Progenitor cell of endocrine pancreas (in vitro differentiated cells): ENCODE measurements at regions not wholly inside any gene's neighbourhood (a gene's known extent, or its start where the extent isn't known, plus 50 kb on each side); places are given as distances from the start of the nearest gene placed in this dataset.
"Not testable (repeated sequence)": the region's sequence is repeated elsewhere in the genome, so short reads cannot be mapped to it uniquely, and the experiment has no call there.

Experiments used
- DNase-seq: peaks from one replicate; pipeline ENCODE4 v3.0.0; 2021; ENCODE audit warnings: low spot score; ENCODE audit not compliant: unreplicated experiment
- H3K27ac Mint-ChIP-seq: 2 replicates; pipeline ENCODE4 v1.8.0; 2021; ENCODE audit warnings: mild to moderate bottlenecking, moderate library complexity, mixed read lengths
- H3K27me3 Mint-ChIP-seq: 2 replicates; pipeline ENCODE4 v1.8.0; 2021; ENCODE audit warnings: mixed read lengths
- H3K36me3 Mint-ChIP-seq: 2 replicates; pipeline ENCODE4 v1.8.0; 2022; ENCODE audit warnings: mixed read lengths; ENCODE audit not compliant: insufficient read depth
- H3K4me1 Mint-ChIP-seq: 2 replicates; pipeline ENCODE4 v1.8.0; 2021; ENCODE audit warnings: low read depth, mixed read lengths
- H3K4me3 Mint-ChIP-seq: 2 replicates; pipeline ENCODE4 v1.8.0; 2021; ENCODE audit warnings: low read depth, mild to moderate bottlenecking, moderate library complexity, mixed read lengths
- H3K9me3 Mint-ChIP-seq: 2 replicates; pipeline ENCODE4 v1.8.0; 2021; ENCODE audit warnings: low read depth, mixed read lengths
- TF ChIP-seq, protein P1 (sequence below): fragments of 200-600 bp; sonication (generic); IDR thresholded peaks from one replicate; pipeline ENCODE4 v1.5.0; 2021; ENCODE audit warnings: antibody characterized with exemption, mild to moderate bottlenecking; ENCODE audit not compliant: unreplicated experiment

- Mint-ChIP-seq H3K27ac (no peak overlapping the region), H3K9me3 (no peaks in the 10 kb centered on the region), H3K36me3 (no peaks in the 10 kb centered on the region), H3K4me1 (peaks cover 3% of the 10 kb centered on the region), H3K27me3 (no peaks in the 10 kb centered on the region), H3K4me3 (no peak overlapping the region)
- DNase-seq: no peak
- TF ChIP-seq, protein P1, sequence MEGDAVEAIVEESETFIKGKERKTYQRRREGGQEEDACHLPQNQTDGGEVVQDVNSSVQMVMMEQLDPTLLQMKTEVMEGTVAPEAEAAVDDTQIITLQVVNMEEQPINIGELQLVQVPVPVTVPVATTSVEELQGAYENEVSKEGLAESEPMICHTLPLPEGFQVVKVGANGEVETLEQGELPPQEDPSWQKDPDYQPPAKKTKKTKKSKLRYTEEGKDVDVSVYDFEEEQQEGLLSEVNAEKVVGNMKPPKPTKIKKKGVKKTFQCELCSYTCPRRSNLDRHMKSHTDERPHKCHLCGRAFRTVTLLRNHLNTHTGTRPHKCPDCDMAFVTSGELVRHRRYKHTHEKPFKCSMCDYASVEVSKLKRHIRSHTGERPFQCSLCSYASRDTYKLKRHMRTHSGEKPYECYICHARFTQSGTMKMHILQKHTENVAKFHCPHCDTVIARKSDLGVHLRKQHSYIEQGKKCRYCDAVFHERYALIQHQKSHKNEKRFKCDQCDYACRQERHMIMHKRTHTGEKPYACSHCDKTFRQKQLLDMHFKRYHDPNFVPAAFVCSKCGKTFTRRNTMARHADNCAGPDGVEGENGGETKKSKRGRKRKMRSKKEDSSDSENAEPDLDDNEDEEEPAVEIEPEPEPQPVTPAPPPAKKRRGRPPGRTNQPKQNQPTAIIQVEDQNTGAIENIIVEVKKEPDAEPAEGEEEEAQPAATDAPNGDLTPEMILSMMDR: no peak
Observed at GRCh38 chr4:14920237-14920636, 82.0 kb upstream of the CPEB2 start.

DNA sequence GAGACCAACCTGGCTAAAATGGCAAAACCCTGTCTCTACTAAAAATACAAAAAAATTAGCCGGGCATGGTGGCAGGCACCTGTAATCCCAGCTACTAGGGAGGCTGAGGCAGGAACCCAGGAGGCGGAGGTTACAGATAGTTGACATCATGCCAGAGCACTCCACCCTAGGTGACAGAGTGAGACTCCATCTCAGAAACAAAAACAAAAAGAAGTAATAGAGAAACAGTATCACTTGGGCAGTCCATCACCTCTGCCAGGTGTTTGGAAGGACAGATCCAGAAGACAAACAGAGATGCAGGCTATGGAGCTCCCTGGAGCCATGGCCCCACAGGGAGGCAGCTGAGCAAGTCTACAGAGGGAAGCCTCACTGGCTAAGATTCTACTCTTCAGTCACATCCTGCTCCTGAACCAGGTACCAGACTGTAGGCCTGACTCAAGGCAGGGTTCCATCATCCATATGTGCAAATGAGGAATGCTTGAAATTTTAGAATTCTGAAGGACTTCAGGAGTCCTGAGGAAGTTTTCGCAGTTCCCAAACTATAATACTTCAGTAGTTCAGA lies 81.4 kb upstream of the CPEB2 start:
- Mint-ChIP-seq H3K9me3 (no peaks in the 10 kb centered on the region), H3K36me3 (no peaks in the 10 kb centered on the region), H3K27ac (no peak overlapping the region), H3K4me3 (no peak overlapping the region), H3K4me1 (peaks cover 3% of the 10 kb centered on the region), H3K27me3 (no peaks in the 10 kb centered on the region)
- TF ChIP-seq, protein P1: no peak
- no peak for DNase-seq

- not testable (repeated sequence) for H3K4me3 Mint-ChIP-seq, H3K9me3 Mint-ChIP-seq, DNase-seq, H3K27me3 Mint-ChIP-seq, H3K36me3 Mint-ChIP-seq, H3K27ac Mint-ChIP-seq, H3K4me1 Mint-ChIP-seq
Observed at GRCh38 chr4:14921781-14922180, 80.5 kb upstream of the CPEB2 start.

DNA sequence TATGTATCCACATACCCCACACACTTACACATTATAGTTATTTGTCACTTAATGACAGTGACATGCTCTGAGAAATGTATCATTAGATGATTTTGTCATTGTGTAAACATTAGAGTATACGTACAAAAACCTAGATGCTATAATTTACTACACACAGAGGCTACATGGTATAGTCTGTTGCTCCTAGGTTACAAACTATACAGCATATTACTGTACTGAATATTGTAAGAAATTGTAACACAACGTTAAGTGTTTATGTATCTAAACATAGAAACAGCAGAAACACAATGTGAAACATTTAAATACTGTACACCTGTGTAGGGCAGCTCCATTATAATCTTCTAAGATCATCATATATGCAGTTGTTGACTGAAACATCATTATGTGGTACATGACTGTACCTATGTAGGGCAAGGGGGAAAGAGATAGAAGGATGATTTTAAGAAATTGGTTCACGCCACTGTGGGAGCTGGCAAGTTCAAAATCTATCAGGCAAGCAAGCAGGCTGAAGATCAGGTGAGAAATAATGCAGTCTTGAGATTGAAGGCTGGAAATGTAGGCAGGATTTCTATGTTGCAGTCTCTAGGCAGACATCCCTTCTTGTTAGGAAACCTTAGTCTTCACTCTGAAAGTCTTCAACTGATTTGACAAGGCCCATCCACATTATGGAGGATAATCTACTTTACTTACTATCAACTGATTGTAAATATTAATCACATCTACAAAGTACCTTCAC lies 78.0 kb upstream of the CPEB2 start:
- no peaks in the 10 kb centered on the region for H3K36me3 Mint-ChIP-seq
- no peak for DNase-seq
- H3K27me3 Mint-ChIP-seq: no peaks in the 10 kb centered on the region
- no peak overlapping the region for H3K4me3 Mint-ChIP-seq
- TF ChIP-seq, protein P1: no peak
- H3K27ac Mint-ChIP-seq: no peak overlapping the region
- H3K9me3 Mint-ChIP-seq: no peaks in the 10 kb centered on the region
- no peaks in the 10 kb centered on the region for H3K4me1 Mint-ChIP-seq

GRCh38 chr4:14924812-14925344 lies 77.4 kb upstream of the CPEB2 start:
- no peaks in the 10 kb centered on the region for H3K4me1 Mint-ChIP-seq
- TF ChIP-seq, protein P1: no peak
- no peaks in the 10 kb centered on the region for H3K27me3 Mint-ChIP-seq
- H3K4me3 Mint-ChIP-seq: no peak overlapping the region
- DNase-seq: no peak
- no peak overlapping the region for H3K27ac Mint-ChIP-seq
- H3K36me3 Mint-ChIP-seq: no peaks in the 10 kb centered on the region
- H3K9me3 Mint-ChIP-seq: no peaks in the 10 kb centered on the region

GRCh38 chr4:14925471-14925870 lies 76.8 kb upstream of the CPEB2 start:
- H3K27ac Mint-ChIP-seq: no peak overlapping the region
- H3K9me3 Mint-ChIP-seq: no peaks in the 10 kb centered on the region
- H3K27me3 Mint-ChIP-seq: no peaks in the 10 kb centered on the region
- no peak overlapping the region for H3K4me3 Mint-ChIP-seq
- TF ChIP-seq, protein P1: no peak
- DNase-seq: no peak
- H3K36me3 Mint-ChIP-seq: no peaks in the 10 kb centered on the region
- H3K4me1 Mint-ChIP-seq: no peaks in the 10 kb centered on the region
